OCI-LY7 (cell line): ENCODE measurements at regions not wholly inside any gene's neighbourhood (a gene's known extent, or its start where the extent isn't known, plus 50 kb on each side); places are given as distances from the start of the nearest gene placed in this dataset.

Experiments used
- BruUV-seq: library from RNA; stranded (reverse); fragments of 400-500 nt; replicated peaks from 2 replicates; lab custom pipeline; 2021; lab: Mats Ljungman, UMichigan
- CTCF ChIA-PET: fragments of 300-600 bp; sonication (Branson Sonifier 250); formaldehyde crosslinking; loops from one replicate; lab custom pipeline; 2022; ENCODE audit warnings: antibody characterized with exemption; ENCODE audit not compliant: unreplicated experiment; lab: Charles Lee
- POLR2A ChIA-PET: fragments of 300-600 bp; sonication (Branson Sonifier 250); formaldehyde crosslinking; loops from one replicate; lab custom pipeline; 2022; ENCODE audit warnings: antibody characterized with exemption; lab: Charles Lee
- DNase-seq: peaks from one replicate; pipeline ENCODE4 v3.0.0-alpha.2; 2015; ENCODE audit warnings: low spot score
- H2AFZ ChIP-seq: fragments of 200-600 bp; sonication (generic), shearing (Covaris generic); 2 replicates; pipeline ENCODE4 v1.6.1; 2014; ENCODE audit warnings: mild to moderate bottlenecking, antibody characterized with exemption, low read length, moderate library complexity
- H3K27ac ChIP-seq: fragments of 200-600 bp; sonication (generic); 2 replicates; pipeline ENCODE4 v1.5.1; 2014; ENCODE audit warnings: mixed run types, low read depth, mild to moderate bottlenecking, moderate library complexity, low read length, inconsistent platforms; ENCODE audit not compliant: poor library complexity, severe bottlenecking
- H3K36me3 ChIP-seq: fragments of 200-600 bp; sonication (generic); 2 replicates; pipeline ENCODE4 v1.6.1; 2014; ENCODE audit warnings: mild to moderate bottlenecking, antibody characterized with exemption, low read length, moderate library complexity, mixed read lengths; ENCODE audit not compliant: insufficient read depth
- H3K4me1 ChIP-seq: fragments of 200-600 bp; sonication (generic); 2 replicates; pipeline ENCODE4 v1.5.1; 2014; ENCODE audit warnings: mild to moderate bottlenecking, low read length; ENCODE audit not compliant: insufficient read depth, poor library complexity, severe bottlenecking
- H3K4me2 ChIP-seq: fragments of 200-600 bp; sonication (generic); 2 replicates; pipeline ENCODE4 v1.6.1; 2014; ENCODE audit warnings: mild to moderate bottlenecking, low read length
- H3K4me3 ChIP-seq: fragments of 200-600 bp; sonication (generic); 2 replicates; pipeline ENCODE4 v1.5.1; 2014; ENCODE audit warnings: mild to moderate bottlenecking, low read depth, low read length; ENCODE audit not compliant: poor library complexity, severe bottlenecking
- H3K79me2 ChIP-seq: fragments of 200-600 bp; sonication (generic); 2 replicates; pipeline ENCODE4 v1.6.1; 2016; ENCODE audit warnings: low read depth, mild to moderate bottlenecking, low read length, moderate library complexity, mixed read lengths; ENCODE audit not compliant: insufficient read depth
- H3K9me2 ChIP-seq: fragments of 200-600 bp; sonication (generic); 2 replicates; pipeline ENCODE4 v1.6.1; 2016; ENCODE audit warnings: mild to moderate bottlenecking, low read length, mixed read lengths; ENCODE audit not compliant: insufficient read depth
- H3K9me3 ChIP-seq: fragments of 200-600 bp; sonication (generic); 2 replicates; pipeline ENCODE4 v1.6.1; 2014; ENCODE audit warnings: mild to moderate bottlenecking, mixed run types, low read length, mixed read lengths
- H4K20me1 ChIP-seq: fragments of 200-600 bp; sonication (generic); 2 replicates; pipeline ENCODE4 v1.6.1; 2014; ENCODE audit warnings: mild to moderate bottlenecking, antibody characterized with exemption, low read length, moderate library complexity, mixed read lengths; ENCODE audit not compliant: insufficient read depth
- EZH2phosphoT487 ChIP-seq: fragments of 200-600 bp; sonication (generic); IDR thresholded peaks from 2 replicates; pipeline ENCODE4 v1.6.1; 2018; ENCODE audit warnings: low read depth, borderline replicate concordance, mild to moderate bottlenecking, mixed run types, antibody characterized with exemption, low read length, moderate library complexity, mixed read lengths
- intact Hi-C: fragments of 100-400 bp; cut with micrococcal nuclease; formaldehyde crosslinking; loops from one replicate; pipeline ENCODE4 v1.10.0; 2022; ENCODE audit not compliant: unreplicated experiment
- TF ChIP-seq, protein P1 (sequence below): fragments of 200-600 bp; sonication (generic); conservative IDR thresholded peaks from 2 replicates; pipeline ENCODE4 v1.5.1; 2014; ENCODE audit warnings: mild to moderate bottlenecking, antibody characterized with exemption, low read length, moderate library complexity, mixed read lengths

DNA sequence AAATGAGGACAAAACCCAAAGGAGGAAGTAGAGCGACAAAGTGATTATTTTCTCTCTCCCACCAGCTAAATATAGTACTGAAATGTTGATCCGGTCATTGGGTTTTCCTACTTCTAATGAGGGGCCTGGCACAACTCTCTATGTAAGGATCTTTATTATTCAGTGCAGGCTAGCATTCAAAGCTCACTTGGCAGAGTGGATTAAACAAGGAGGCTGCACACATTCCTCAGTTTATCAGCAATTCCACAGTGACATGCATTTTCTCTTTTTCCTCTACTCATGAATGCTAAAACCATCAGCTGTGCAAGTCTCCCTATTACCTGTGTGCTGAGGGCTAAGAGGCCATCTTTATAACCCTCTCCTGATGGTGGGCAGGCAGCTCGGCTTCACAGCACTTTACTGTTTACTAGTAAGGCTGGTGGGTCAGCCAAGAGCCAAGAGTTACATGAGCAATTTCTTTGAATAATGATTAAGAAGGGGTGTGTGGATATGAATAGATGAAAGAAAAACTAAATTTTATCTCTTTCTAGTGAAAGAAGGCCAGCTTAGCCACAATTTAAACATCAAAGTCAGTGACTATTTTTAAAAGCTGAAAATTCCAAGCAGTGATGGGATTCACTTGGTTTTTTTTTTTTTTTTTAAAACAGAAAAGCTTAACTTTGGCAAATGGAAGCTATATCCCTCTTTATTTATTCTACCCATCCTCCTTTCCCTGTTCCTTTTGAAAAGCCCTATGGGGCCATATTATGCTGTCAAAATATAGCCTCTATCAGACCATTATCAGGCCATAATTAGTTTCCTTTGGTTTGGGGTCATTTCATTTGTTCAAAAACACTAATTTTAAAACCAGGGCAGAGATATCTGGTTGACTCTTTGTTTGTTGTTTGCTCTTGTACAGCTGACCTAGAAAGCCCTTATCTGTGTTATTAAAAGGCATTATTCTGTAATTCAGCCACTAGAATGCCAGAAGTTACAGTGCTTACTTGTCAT, 111.0 kb downstream of the RBM43 start:
- Histone ChIP-seq H3K9me2 (no peaks in the 10 kb centered on the region), H3K4me3 (no peak overlapping the region), H3K27ac (no peak overlapping the region), H3K79me2 (no peaks in the 10 kb centered on the region), H3K36me3 (no peaks in the 10 kb centered on the region), H2AFZ (no peak overlapping the region), H3K9me3 (no peaks in the 10 kb centered on the region), H4K20me1 (no peaks in the 10 kb centered on the region), H3K4me2 (no peak overlapping the region), H3K4me1 (no peaks in the 10 kb centered on the region)
- TF ChIP-seq EZH2phosphoT487, result no peak
- TF ChIP-seq, protein P1, sequence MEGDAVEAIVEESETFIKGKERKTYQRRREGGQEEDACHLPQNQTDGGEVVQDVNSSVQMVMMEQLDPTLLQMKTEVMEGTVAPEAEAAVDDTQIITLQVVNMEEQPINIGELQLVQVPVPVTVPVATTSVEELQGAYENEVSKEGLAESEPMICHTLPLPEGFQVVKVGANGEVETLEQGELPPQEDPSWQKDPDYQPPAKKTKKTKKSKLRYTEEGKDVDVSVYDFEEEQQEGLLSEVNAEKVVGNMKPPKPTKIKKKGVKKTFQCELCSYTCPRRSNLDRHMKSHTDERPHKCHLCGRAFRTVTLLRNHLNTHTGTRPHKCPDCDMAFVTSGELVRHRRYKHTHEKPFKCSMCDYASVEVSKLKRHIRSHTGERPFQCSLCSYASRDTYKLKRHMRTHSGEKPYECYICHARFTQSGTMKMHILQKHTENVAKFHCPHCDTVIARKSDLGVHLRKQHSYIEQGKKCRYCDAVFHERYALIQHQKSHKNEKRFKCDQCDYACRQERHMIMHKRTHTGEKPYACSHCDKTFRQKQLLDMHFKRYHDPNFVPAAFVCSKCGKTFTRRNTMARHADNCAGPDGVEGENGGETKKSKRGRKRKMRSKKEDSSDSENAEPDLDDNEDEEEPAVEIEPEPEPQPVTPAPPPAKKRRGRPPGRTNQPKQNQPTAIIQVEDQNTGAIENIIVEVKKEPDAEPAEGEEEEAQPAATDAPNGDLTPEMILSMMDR, result no peak
- CTCF ChIA-PET, result no interaction called here
- BruUV-seq, result no TSS peak
- POLR2A ChIA-PET, result interaction anchor here (0.6 to 0.7 kb wide), 2 partner anchors 62 to 903 kb away, joined by 3 to 4 read pairs; no protein-coding TSS in a partner anchor
- DNase-seq, result no peak
- intact Hi-C loops, result no loop called here

DNA sequence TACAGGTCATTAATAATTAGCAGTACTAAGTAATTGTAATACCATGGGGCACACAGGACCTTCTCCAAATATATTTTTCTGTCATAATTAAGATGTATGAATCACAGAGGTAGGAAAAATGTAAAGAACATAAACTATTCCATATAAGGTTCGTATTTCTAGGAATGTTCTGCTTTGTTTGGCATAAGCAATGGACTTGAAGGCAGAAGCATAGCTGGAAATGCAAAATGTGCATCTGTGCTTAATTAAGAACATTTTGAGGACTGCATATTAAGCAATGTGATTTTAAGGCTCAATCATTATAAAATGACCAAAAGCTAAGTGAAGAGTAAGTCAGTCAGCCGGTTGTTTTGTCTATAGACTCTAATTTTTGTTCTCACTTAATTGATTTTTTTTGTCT, 123.2 kb downstream of the RBM43 start:
- DNase-seq, result no peak
- no peak overlapping the region for H2AFZ ChIP-seq
- POLR2A ChIA-PET, result no interaction called here
- H3K27ac ChIP-seq, result no peak overlapping the region
- H3K9me3 ChIP-seq, result no peaks in the 10 kb centered on the region
- no peak for TF ChIP-seq EZH2phosphoT487
- TF ChIP-seq, protein P1, result no peak
- no peak overlapping the region for H3K4me3 ChIP-seq
- H3K79me2 ChIP-seq, result no peaks in the 10 kb centered on the region
- H4K20me1 ChIP-seq, result no peaks in the 10 kb centered on the region
- no TSS peak for BruUV-seq
- H3K4me1 ChIP-seq, result no peaks in the 10 kb centered on the region
- H3K36me3 ChIP-seq, result no peaks in the 10 kb centered on the region
- H3K9me2 ChIP-seq, result no peaks in the 10 kb centered on the region
- CTCF ChIA-PET, result no interaction called here
- no peak overlapping the region for H3K4me2 ChIP-seq
- intact Hi-C loops, result no loop called here

DNA sequence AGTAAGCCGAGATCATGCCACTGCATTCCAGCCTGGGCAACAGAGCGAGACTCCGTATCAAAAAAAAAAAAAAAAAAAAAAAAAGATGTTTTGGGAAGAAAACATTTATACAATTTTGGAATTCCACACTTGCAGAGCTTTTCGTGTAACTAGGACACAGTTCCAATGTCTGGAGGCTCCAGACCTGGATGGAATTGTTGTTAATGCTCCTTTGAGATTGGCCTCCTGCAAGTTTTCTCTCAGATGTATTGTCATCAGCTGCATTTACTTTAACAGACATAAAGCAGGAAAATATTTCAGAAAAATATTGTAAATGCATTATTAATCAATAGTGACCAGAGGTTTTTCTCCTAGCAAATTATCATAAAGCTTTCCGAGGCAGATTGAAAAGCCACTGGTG, 124.1 kb downstream of the RBM43 start:
- intact Hi-C loops, result no loop called here
- Histone ChIP-seq H2AFZ (no peak overlapping the region), H3K4me2 (no peak overlapping the region), H3K79me2 (no peaks in the 10 kb centered on the region), H3K27ac (no peak overlapping the region), H3K4me1 (no peaks in the 10 kb centered on the region), H3K36me3 (no peaks in the 10 kb centered on the region), H3K9me2 (no peaks in the 10 kb centered on the region), H4K20me1 (no peaks in the 10 kb centered on the region), H3K9me3 (no peaks in the 10 kb centered on the region), H3K4me3 (no peak overlapping the region)
- CTCF ChIA-PET, result no interaction called here
- BruUV-seq, result no TSS peak
- POLR2A ChIA-PET, result no interaction called here
- no peak for TF ChIP-seq EZH2phosphoT487
- TF ChIP-seq, protein P1, result no peak
- DNase-seq, result no peak
